GM12878 (cell line): ENCODE measurements at regions not wholly inside any gene's neighbourhood (a gene's known extent, or its start where the extent isn't known, plus 50 kb on each side); places are given as distances from the start of the nearest gene placed in this dataset.

ENCODE experiments used
- ATAC-seq: fragments of 200-7000 bp; cut with Tn5 transposase; 3 replicates; pipeline ENCODE4 v1.9.1; 2020; ENCODE audit warnings: mild to moderate bottlenecking, moderate library complexity
- BruUV-seq: library from RNA; stranded (reverse); fragments of 400-500 nt; replicated peaks from 2 replicates; lab custom pipeline; 2021; lab: Mats Ljungman, UMichigan
- CTCF ChIA-PET: fragments of 300-600 bp; sonication (Branson Sonifier 250); formaldehyde crosslinking; extraction: SDS; loops from one replicate; lab custom pipeline; 2021; ENCODE audit warnings: inconsistent platforms; lab: Yijun Ruan, JAX
- POLR2A ChIA-PET: fragments of 350-600 bp; formaldehyde crosslinking; extraction: SDS; loops from one replicate; lab custom pipeline; 2021; ENCODE audit warnings: inconsistent platforms; lab: Charles Lee
- RAD21 ChIA-PET: fragments of 300-600 bp; sonication (Branson Sonifier 250); formaldehyde crosslinking; loops from one replicate; lab custom pipeline; 2023; ENCODE audit warnings: antibody characterized with exemption; ENCODE audit not compliant: unreplicated experiment; lab: Charles Lee
- SMC1A ChIA-PET: fragments of 300-600 bp; sonication (Branson Sonifier 250); formaldehyde crosslinking; loops from one replicate; lab custom pipeline; 2023; ENCODE audit not compliant: unreplicated experiment, uncharacterized antibody; lab: Charles Lee
- DNase-seq: peaks from one replicate; pipeline ENCODE4 v3.0.0-alpha.2; 2011; ENCODE audit warnings: low read depth, low spot score
- FAIRE-seq: peaks from 3 replicates; lab custom pipeline; 2011; peaks lifted over from hg19 to GRCh38; lab: Jason Lieb, UNC
- H2AFZ ChIP-seq: 2 replicates; pipeline ENCODE4 v1.6.0; 2011; ENCODE audit warnings: low read depth, low read length, control low read depth; ENCODE audit not compliant: control insufficient read depth
- H3K27ac ChIP-seq: 2 replicates; pipeline ENCODE4 v1.5.1; 2011; ENCODE audit warnings: control low read depth; ENCODE audit not compliant: control insufficient read depth, insufficient read depth
- H3K27me3 ChIP-seq, 2 experiments: replicated peaks in 1 of 2; 2 replicates each; pipeline versions ENCODE4 v1.6.0 to v1.6.1; 2011; ENCODE audit warnings: low read length in 1 of 2; ENCODE audit not compliant: control insufficient read depth in 2 of 2, insufficient read depth in 2 of 2
- H3K36me3 ChIP-seq, 2 experiments: 2 replicates each; pipeline ENCODE4 v1.5.1; 2011; ENCODE audit warnings: low read length in 1 of 2; ENCODE audit not compliant: control insufficient read depth in 2 of 2, insufficient read depth in 2 of 2
- H3K4me1 ChIP-seq: 2 replicates; pipeline ENCODE4 v1.6.1; 2011; ENCODE audit warnings: mild to moderate bottlenecking, low read length, moderate library complexity, mixed read lengths; ENCODE audit not compliant: control insufficient read depth, insufficient read depth
- H3K4me2 ChIP-seq: 2 replicates; pipeline ENCODE4 v1.6.0; 2011; ENCODE audit warnings: control low read depth; ENCODE audit not compliant: control insufficient read depth, insufficient read depth
- H3K4me3 ChIP-seq: fragments of 200-600 bp; sonication (generic); 2 replicates; pipeline ENCODE4 v1.5.1; 2016
- H3K79me2 ChIP-seq: 2 replicates; pipeline ENCODE4 v1.6.0; 2011; ENCODE audit warnings: low read length; ENCODE audit not compliant: control insufficient read depth, insufficient read depth
- H3K9ac ChIP-seq: 2 replicates; pipeline ENCODE4 v1.8.0; 2011; ENCODE audit warnings: low read length, control low read depth, mixed read lengths; ENCODE audit not compliant: control insufficient read depth, insufficient read depth
- H3K9me3 ChIP-seq: replicated peaks from 3 replicates; pipeline ENCODE4 v1.5.1; 2011; ENCODE audit warnings: mild to moderate bottlenecking, low read length; ENCODE audit not compliant: control insufficient read depth, insufficient read depth
- H4K20me1 ChIP-seq: 2 replicates; pipeline ENCODE4 v1.6.0; 2011; ENCODE audit not compliant: control insufficient read depth, insufficient read depth
- CHD4 ChIP-seq: fragments of 200-600 bp; sonication (generic); IDR thresholded peaks from 2 replicates; pipeline ENCODE4 v1.6.1; 2016; ENCODE audit warnings: mild to moderate bottlenecking
- EGR1 ChIP-seq, 2 experiments: IDR thresholded peaks; 1 replicate in 1 of 2; 2 replicates in 1 of 2; pipeline ENCODE4 v1.6.1; 2011 to 2012; ENCODE audit warnings: low read depth in 2 of 2, low read length in 2 of 2, borderline replicate concordance in 1 of 2, mild to moderate bottlenecking in 1 of 2, moderate library complexity in 1 of 2
- JUNB ChIP-seq: IDR thresholded peaks from 2 replicates; pipeline ENCODE4 v1.6.1; 2016; ENCODE audit warnings: antibody characterized with exemption, mild to moderate bottlenecking
- MYC ChIP-seq: IDR thresholded peaks from 2 replicates; pipeline ENCODE4 v1.6.1; 2011; ENCODE audit warnings: mild to moderate bottlenecking, low read length, moderate library complexity, inconsistent platforms; ENCODE audit not compliant: insufficient read depth, insufficient replicate concordance, insufficient read length, severe bottlenecking
- NBN ChIP-seq: fragments of 450-650 bp; IDR thresholded peaks from 2 replicates; pipeline ENCODE4 v1.6.1; 2016
- POLR2AphosphoS5 ChIP-seq: IDR thresholded peaks from 2 replicates; pipeline ENCODE4 v1.6.1; 2011; ENCODE audit warnings: mild to moderate bottlenecking, low read length, inconsistent platforms
- RAD51 ChIP-seq: fragments of 450-650 bp; IDR thresholded peaks from 2 replicates; pipeline ENCODE4 v1.6.1; 2016; ENCODE audit warnings: moderate library complexity, mild to moderate bottlenecking, inconsistent platforms
- SP1 ChIP-seq: IDR thresholded peaks from one replicate; pipeline ENCODE4 v1.6.1; 2011; ENCODE audit warnings: low read depth, low read length
- ZBED1 ChIP-seq: IDR thresholded peaks from 2 replicates; pipeline ENCODE4 v1.6.1; 2016; ENCODE audit warnings: borderline replicate concordance
- ZNF217 ChIP-seq: fragments of 450-650 bp; IDR thresholded peaks from 2 replicates; pipeline ENCODE4 v1.6.1; 2017; ENCODE audit warnings: antibody characterized with exemption, mild to moderate bottlenecking
- WGBS: methylation state at CpG from one replicate; pipeline ENCODE4 v1.1.6; 2016; ENCODE audit warnings: low lambda C conversion rate; ENCODE audit not compliant: insufficient replicate concordance, insufficient coverage; ENCODE audit errors: missing lambda C conversion rate; 5-methylcytosine and 5-hydroxymethylcytosine counted together
- in situ Hi-C: fragments of 300-500 bp; cut with MboI; formaldehyde crosslinking; loops from 9 replicates; pipeline ENCODE4 v1.14.3; 2018; ENCODE audit warnings: mixed read lengths
- intact Hi-C: fragments of 100-400 bp; cut with micrococcal nuclease; formaldehyde crosslinking; loops from one replicate; pipeline ENCODE4 v1.14.2; 2022; ENCODE audit not compliant: unreplicated experiment
- TF ChIP-seq, protein P1 (sequence below): IDR thresholded peaks from 2 replicates; pipeline ENCODE4 v1.6.1; 2012; ENCODE audit warnings: low read depth, low read length, improper control_type of control experiment
- TF ChIP-seq, protein P2 (sequence below): IDR thresholded peaks from 2 replicates; pipeline ENCODE4 v1.6.1; 2012; ENCODE audit warnings: low read depth, low read length, improper control_type of control experiment
- TF ChIP-seq, protein P3 (sequence below): IDR thresholded peaks from 2 replicates; pipeline ENCODE4 v1.6.1; 2011; ENCODE audit warnings: borderline replicate concordance, low read depth, mild to moderate bottlenecking, moderate library complexity, low read length; ENCODE audit not compliant: insufficient read depth, poor library complexity, severe bottlenecking
- TF ChIP-seq, protein P4 (sequence below): fragments of 450-650 bp; IDR thresholded peaks from 2 replicates; pipeline ENCODE4 v1.6.1; 2017; ENCODE audit warnings: mild to moderate bottlenecking, moderate library complexity

DNA sequence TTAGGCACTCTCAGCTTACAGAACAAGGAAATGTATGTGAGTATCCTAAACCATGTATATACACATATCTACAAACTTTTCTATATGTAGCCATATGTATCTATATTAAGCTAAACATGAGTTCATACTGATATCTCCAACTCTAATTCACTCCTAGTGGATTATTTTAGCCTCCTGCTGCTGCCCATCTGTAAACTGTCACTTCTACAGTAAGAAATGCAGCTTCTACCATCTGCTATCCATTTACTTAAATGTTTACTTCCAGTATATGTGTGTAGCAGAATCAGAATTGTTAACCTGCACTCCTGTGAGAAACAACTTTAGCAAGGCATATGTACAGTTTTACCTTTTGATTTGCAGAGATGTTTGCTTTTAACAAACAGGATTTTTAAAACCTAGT lies 478.5 kb upstream of the CBLB start (continued):
- TF ChIP-seq, protein P1, sequence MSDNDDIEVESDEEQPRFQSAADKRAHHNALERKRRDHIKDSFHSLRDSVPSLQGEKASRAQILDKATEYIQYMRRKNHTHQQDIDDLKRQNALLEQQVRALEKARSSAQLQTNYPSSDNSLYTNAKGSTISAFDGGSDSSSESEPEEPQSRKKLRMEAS: no peak
- no peak for TF ChIP-seq SP1
- TF ChIP-seq, protein P2, sequence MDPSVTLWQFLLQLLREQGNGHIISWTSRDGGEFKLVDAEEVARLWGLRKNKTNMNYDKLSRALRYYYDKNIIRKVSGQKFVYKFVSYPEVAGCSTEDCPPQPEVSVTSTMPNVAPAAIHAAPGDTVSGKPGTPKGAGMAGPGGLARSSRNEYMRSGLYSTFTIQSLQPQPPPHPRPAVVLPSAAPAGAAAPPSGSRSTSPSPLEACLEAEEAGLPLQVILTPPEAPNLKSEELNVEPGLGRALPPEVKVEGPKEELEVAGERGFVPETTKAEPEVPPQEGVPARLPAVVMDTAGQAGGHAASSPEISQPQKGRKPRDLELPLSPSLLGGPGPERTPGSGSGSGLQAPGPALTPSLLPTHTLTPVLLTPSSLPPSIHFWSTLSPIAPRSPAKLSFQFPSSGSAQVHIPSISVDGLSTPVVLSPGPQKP: no peak

DNA sequence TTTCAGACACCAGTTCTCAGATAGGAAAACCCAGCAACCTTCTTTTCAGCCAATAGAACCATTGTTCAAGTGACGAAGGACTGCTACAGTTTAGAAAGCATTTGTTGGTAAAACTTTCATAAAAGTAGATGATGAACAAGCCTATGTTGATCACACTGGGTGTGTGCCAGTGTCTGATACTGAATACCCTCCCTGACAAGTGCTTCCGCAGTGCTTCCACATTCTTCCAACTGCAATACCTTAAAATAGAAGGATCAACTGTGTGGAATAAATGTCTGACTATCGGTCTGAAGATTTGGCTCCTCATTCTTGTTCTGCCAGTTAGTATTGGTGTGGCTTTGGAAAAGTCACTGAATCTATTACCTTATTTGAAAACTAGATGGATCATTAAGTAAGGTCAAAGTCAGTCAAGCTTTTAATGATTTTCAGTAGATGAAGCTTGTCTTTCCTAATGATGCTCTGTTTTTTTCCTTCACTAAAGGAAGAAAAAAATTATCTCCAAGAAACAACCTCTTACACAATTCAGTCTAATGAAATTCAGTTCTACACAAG lies 479.4 kb upstream of the CBLB start:
- Histone ChIP-seq H3K27ac (no peak overlapping the region), H3K27me3 (no peaks in the 10 kb centered on the region), H3K9ac (no peak overlapping the region), H3K4me2 (no peak overlapping the region), H2AFZ (no peak overlapping the region), H3K79me2 (no peaks in the 10 kb centered on the region), H3K4me1 (no peaks in the 10 kb centered on the region), H3K4me3 (no peak overlapping the region), H4K20me1 (no peaks in the 10 kb centered on the region), H3K36me3 (no peaks in the 10 kb centered on the region), H3K9me3 (no peaks in the 10 kb centered on the region; the same call in none of the 3 replicates)
- SMC1A ChIA-PET: interaction anchor here (1.1 to 1.8 kb wide), 6 partner anchors 16 to 261 kb away, joined by 3 to 6 read pairs (median 4); no protein-coding TSS in a partner anchor
- RAD21 ChIA-PET: interaction anchor here (1.2 kb wide), 1 partner anchor 45 kb away, joined by 3 read pairs; no protein-coding TSS in a partner anchor
- WGBS: 96% methylated on average over 3 of the region's 3 CpGs
- FAIRE-seq: no peak
- POLR2A ChIA-PET: no interaction called here
- no peak for ATAC-seq
- in situ Hi-C loops (no loop called here), intact Hi-C loops (no loop called here)
- BruUV-seq: no TSS peak
- CTCF ChIA-PET: no interaction called here
- no peak for DNase-seq
- TF ChIP-seq MYC (no peak), ZBED1 (no peak), ZNF217 (no peak), NBN (no peak), CHD4 (no peak), EGR1 (IDR thresholded peaks at IDR 0.05; ENCODE audit: borderline replicate concordance in 1 of 2, low read depth in 2 of 2, low read length in 2 of 2) (no peak), RAD51 (no peak), SP1 (no peak), POLR2AphosphoS5 (no peak), JUNB (no peak)
- TF ChIP-seq, protein P3, sequence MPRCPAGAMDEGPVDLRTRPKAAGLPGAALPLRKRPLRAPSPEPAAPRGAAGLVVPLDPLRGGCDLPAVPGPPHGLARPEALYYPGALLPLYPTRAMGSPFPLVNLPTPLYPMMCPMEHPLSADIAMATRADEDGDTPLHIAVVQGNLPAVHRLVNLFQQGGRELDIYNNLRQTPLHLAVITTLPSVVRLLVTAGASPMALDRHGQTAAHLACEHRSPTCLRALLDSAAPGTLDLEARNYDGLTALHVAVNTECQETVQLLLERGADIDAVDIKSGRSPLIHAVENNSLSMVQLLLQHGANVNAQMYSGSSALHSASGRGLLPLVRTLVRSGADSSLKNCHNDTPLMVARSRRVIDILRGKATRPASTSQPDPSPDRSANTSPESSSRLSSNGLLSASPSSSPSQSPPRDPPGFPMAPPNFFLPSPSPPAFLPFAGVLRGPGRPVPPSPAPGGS: no peak
- TF ChIP-seq, protein P4, sequence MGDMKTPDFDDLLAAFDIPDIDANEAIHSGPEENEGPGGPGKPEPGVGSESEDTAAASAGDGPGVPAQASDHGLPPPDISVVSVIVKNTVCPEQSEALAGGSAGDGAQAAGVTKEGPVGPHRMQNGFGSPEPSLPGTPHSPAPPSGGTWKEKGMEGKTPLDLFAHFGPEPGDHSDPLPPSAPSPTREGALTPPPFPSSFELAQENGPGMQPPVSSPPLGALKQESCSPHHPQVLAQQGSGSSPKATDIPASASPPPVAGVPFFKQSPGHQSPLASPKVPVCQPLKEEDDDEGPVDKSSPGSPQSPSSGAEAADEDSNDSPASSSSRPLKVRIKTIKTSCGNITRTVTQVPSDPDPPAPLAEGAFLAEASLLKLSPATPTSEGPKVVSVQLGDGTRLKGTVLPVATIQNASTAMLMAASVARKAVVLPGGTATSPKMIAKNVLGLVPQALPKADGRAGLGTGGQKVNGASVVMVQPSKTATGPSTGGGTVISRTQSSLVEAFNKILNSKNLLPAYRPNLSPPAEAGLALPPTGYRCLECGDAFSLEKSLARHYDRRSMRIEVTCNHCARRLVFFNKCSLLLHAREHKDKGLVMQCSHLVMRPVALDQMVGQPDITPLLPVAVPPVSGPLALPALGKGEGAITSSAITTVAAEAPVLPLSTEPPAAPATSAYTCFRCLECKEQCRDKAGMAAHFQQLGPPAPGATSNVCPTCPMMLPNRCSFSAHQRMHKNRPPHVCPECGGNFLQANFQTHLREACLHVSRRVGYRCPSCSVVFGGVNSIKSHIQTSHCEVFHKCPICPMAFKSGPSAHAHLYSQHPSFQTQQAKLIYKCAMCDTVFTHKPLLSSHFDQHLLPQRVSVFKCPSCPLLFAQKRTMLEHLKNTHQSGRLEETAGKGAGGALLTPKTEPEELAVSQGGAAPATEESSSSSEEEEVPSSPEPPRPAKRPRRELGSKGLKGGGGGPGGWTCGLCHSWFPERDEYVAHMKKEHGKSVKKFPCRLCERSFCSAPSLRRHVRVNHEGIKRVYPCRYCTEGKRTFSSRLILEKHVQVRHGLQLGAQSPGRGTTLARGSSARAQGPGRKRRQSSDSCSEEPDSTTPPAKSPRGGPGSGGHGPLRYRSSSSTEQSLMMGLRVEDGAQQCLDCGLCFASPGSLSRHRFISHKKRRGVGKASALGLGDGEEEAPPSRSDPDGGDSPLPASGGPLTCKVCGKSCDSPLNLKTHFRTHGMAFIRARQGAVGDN: no peak
